CD4-positive, alpha-beta T cell treated with Interleukin-1 beta for 1 hour (primary cell): ENCODE measurements at regions not wholly inside any gene's neighbourhood (a gene's known extent, or its start where the extent isn't known, plus 50 kb on each side); places are given as distances from the start of the nearest gene placed in this dataset.
"Not testable (repeated sequence)": the region's sequence is repeated elsewhere in the genome, so short reads cannot be mapped to it uniquely, and the experiment has no call there.

Experiments used
- DNase-seq, 2 donors: peaks; one replicate each; pipeline ENCODE4 v3.0.0-alpha.2; 2020 to 2022

DNA sequence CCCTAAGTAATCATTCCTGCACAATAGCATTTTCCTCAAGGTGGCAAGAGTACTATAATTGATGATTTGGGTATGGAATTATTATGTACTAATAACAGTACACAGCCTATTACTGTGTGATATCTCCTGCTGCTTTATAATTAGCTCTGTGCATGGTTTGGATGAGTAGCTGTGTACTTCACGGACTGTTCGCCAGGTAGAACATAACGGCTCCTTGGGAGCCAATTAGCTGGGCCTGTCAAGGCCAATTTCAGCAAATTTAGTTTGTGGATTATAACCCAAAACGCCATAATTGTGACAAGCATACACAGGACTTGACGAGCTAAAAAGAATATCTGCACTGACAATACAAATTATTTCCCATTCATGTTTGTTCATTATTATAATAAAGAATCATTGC, 1584.2 kb downstream of the SLITRK1 start:
- no peak for DNase-seq

DNA sequence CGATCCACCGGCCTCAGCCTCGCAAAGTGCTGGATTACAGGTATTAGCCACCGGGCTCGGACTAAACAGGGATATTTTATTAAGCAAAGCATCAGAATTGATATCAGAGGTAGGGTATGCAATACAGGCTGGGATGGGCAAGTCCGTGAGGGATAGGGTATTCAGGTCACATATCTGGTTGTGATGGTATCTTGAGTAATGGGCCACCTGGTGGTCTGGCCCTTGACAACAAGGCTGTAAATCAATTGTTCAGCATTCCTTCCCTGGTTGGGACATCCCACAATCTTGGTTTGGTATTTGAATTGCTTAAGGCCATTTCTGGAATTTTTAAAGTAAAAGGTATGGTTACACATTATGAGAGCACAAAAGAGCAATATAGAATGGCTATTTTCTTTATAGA, 1588.0 kb downstream of the SLITRK1 start:
- no peak for DNase-seq

DNA sequence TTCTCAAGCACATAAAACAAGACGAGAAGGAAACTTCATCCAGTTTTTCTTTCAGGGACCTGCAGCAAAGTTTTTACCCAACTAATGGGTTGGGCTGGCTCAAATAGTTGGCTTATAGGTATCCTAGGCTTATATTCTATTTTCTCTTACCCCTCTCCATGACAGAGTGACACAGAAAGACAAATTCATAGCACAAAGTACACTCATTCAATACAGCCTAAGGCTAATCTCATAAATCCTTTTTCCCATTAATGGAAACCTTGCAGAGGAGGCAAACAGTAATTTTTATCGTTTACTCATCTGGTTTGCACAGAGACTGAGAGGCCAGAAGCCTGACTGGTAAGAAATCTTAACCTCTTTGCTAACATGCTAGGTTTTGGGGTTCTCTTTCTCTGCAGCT, 1589.9 kb downstream of the SLITRK1 start:
- DNase-seq: no peak

DNA sequence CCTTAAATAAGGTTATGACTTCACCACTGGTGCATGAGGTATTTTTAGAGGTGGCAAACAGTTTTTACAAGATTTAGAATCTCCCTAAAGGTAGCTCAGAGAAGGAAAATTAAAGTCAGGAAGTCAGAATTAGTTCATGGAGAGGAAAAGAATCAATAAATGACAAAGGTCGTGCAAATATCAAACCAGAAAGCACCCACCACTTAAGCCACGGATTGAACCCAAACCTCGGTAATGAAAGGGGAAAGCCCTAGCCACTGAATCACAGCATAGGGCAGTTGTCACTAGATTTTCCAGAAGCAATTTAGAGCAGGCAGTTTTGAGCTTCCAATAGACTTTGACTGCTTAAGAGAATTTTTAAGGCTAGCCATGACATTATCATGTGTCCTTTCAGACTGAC, 1590.4 kb downstream of the SLITRK1 start:
- DNase-seq: no peak

DNA sequence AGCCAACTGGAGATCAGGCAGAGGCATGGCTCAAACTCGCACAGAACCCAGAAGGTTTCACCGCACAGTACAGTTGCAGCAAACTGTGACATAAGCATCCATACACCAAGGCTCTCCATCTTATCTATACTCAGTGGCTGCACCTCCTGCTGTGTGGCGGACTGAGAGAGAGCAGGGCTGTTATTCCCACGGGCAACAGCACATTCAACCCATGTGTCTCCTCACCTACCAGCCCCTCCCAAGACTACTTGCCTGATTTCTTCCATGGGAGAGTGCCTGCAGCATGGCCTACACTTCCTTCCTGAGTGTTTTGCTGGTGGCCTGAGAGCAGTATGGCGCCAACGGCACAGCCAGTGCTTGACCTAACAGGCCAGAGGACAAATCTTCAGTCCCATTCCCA, 1606.6 kb downstream of the SLITRK1 start:
- DNase-seq: no peak

DNA sequence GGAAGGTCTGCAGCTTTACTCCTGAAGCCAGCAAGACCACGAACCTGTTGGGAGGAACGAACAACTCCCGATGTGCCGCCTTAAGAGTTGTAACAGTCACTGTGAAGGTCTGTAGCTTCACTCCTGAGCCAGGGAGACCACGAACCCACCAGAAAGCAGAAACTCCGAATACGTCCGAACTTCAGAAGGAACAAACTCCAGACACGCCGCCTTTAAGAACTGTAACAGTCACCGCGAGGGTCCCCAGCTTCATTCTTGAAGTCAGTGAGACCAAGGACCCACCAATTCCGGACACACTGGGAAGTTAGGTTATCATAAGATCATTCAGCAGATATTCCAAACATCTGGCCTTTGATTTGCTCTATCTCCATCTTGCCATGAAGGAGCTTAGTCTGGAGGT, 1623.0 kb downstream of the SLITRK1 start:
- DNase-seq: no peak

DNA sequence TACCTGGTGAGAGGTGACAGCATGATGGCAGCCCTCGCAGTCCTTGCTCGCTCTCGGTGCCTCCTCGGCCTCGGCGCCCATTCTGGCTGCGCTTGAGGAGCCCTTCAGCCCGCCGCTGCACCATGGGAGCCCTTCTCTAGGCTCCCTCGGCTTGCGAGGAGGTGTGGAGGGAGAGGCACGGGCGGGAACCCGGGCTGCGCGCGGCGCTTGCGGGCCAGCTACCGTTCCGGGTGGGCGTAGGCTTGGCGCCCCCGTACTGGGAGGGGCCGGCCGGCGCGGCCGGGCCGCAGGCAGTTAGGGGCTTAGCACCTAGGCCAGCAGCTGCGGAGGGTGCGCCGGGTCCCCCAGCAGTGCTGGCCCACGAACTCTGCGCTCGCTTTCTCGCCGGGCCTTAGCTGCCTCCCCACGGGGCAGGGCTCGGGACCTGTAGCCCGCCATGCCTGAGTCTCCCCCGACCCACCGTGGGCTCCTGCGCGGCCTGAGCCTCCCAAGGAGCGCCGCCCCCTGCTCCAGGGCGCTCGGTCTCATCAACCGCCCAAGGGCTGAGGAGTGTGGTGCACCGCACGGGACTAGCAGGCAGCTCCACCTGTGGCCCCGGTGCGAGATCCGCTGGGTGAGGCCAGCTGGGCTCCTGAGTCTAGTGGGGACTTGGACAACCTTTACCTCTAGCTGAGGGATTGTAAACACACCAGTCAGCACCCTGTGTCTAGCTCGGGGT, 1624.3 kb downstream of the SLITRK1 start:
- DNase-seq: no peak

DNA sequence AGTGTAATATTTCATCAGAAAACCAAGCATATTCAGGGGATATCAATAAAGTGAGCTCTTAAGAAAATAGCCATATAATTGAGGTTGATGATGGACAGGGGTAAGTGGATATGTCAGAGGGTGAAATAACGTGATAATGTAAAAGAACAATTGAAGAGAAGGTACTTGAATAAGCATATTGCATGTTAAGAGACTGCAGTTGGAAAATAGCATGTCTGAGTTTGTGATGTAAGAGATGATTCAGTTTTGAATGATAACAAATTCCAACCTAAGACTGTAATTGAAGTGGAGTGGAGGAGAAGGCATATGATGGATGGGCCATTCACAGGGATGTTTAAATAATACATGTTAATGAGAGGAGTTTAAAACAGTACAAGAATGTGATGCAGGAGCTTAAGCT, 1633.5 kb downstream of the SLITRK1 start:
- DNase-seq: no peak

DNA sequence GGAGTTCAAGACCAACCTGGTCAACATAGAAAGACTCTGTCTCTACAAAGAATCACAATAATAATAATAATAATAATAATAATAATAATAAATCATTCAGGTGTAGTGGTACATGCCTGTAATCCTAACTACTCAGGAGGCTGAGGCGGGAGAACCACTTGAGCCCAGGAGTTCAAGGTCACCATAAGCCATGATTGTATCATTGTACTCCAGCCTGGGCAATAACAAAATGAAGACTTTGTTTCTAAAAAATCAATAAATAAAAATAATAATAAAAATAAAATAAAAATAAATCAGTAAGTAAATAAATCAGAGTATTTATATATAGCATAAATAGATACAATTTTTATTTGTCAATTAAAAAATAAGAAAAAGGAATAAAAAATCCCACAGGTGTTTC, 1636.4 kb downstream of the SLITRK1 start:
- no peak for DNase-seq

DNA sequence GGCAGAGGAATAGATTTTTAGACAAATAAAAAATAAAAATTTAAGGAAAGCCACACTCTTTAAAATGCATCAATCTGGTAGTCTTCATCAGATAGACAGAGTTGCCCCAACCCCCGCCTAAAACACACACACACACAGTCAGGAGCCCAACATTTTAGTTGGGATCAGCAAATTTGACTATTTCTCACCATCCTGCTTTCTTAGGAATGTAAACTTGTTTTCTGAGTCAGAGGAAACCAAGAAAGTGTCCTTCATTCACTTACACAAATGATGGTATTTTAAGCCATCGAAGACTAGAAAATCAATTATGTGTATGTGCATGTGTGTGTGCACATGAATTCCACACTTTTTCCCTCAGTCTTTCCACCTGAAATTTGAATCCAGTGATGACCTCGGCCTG, 1657.5 kb downstream of the SLITRK1 start:
- no peak for DNase-seq

DNA sequence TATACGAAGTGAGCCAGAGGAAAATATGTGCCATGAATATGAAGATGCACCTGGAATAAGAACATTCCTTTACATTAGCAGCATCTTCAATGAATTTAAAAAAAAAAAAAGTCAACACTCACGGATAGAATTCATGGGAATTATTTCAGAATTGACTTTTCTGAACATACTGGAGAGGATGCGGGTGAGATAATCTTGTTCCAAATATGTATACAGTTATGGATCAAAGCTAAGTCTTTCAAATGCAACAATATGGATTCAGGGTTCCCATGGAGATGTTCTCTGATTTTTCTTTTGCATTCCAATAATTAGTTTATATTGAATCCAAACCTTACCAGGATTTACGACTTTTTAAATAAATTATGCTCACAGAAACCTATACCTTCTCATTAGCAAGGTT, 1660.7 kb downstream of the SLITRK1 start:
- no peak for DNase-seq

DNA sequence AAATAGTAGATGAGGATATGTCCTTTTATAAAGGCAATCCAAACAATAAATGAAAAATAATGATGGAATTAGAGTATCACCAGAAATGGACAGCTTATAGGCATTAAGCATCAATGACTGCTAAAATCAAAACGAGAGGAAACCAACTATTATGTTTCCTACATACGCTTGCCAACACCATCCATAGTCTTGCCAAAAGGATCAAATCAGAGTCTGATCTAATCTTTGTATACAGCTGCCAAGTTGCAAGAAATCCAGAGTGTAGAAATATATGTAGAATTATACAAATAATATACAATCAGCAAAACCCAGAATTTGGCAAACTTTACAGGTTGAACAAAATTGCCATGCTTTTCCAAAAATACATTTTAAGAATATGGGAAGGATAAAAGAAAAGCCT, 1661.6 kb downstream of the SLITRK1 start:
- DNase-seq: no peak

DNA sequence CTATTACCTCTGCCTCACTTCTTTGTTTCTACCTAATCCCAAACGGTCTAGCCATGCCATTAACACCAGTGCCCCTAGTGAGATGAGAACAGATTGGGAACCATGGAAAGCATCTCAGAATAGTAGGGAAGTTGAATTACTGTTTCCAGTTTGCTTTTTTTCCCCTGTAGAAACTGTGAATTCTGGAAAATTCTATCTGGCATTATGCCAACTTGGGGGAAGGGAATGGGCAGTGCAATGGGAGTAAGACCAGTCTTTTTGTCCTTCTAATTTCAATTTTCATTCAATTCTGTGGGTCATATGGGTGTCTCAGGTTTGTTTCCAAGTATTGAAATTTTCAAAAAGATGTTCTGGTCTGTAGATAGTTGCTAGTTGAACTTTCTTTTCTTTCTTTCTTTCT, 1666.1 kb downstream of the SLITRK1 start:
- no peak for DNase-seq

DNA sequence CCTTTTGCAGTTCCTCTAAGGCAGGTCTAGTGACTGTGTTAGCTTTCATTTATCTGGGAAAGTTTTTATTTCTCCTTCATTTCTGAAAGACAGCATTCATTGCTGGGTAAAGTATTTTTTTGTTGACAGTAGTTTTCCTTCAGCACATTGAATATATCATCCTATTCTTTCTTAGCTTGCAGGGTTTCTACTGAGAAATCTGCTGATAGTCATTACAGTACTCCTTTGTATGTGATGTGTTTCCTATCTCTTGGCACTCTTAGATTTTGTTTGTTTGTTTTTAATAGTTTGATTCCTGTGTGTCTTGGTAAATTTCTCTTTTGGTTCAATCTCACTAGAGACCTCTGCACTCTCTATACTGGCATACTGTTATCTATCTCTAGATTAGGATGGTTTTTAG, 1667.9 kb downstream of the SLITRK1 start:
- no peak for DNase-seq

DNA sequence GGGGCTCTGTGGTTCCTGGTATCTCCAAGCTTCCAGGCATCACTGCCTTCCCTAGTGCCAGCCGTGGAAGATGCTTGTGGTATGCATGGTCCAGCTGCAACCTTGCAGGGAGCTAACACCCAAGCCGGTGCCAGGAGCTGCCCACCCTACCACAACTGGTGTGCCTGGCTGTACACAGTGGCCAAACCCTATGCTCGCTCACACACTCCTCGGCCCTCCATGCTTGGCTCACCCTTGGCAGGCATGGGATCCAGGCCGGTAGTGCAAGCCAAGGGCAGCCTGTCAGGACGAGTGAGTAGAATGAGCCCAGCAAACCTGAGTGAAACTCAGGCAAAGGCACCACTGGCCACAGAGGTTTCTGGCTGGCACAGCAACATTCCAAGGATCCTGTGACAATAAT, 1676.0 kb downstream of the SLITRK1 start:
- DNase-seq: no peak

DNA sequence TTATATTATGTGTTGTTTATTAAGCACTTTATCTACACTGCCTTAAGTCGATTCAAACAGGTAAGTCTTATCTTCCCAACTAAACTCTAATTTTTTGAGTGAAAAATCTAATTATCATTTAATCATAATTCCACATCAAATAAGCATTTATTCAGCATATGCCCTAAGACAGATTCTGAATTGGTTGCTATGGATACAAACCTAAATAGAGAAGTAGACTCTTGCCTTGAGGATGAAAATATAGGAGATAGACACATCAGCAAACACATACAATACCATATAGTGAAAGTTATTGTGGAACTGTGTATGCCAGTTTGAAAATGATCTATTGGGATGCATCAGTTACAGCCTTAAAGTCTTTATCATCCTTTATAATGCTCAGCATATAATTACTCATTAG, 1679.9 kb downstream of the SLITRK1 start:
- DNase-seq: no peak

DNA sequence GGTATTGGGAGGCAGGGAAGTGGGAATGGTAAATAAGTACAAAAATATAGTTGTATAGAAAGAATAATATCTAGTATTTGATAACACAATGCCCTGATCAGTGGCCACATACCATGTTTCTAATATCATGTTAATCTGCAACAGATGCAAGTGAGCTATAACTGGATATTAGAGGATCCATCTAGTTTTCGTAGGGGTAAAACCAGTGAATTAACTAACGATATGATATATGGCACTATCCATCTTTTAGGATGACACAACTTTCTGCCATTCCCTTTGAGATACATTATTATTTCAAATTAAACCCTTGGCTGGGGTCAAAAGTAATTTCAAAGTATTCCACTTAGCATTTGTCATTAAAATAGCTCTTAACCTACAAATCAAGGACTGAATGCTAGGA, 1686.2 kb downstream of the SLITRK1 start:
- no peak for DNase-seq

DNA sequence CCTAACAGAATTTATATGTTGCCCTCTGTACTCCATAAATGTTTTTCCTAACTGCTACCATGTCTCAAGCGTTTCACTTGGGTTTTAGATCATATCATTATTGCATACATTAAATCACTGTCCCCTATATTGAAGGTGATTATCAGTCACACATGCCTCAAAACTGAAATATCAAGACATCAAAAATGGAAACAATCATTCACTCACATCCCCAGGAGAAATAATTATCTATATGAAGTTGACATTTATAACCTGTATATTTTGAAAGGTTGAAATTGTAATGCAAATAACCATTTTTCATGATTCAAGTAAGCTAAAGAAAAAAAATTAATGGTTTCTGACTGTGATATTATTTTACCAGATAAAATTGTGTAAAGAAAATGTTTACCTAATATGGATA, 1695.0 kb downstream of the SLITRK1 start:
- no peak for DNase-seq

DNA sequence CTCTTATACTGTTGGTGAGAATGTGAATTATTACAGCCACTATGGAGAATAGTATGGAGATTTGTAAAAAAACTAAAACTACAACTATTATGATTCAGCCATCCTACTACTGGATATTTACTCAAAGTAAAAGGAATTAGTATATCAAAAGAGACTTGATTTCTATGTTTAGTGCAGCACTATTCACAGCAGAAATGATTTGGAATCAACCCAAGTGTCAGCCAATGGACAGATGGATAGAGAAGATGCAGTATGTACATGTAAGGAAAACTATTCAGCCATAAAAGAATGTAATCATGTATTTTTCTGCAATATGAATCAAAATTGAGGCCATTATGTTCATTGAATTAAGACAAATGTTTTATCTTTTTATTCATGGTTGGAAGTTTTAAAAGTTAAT, 1705.5 kb downstream of the SLITRK1 start:
- no peak for DNase-seq

DNA sequence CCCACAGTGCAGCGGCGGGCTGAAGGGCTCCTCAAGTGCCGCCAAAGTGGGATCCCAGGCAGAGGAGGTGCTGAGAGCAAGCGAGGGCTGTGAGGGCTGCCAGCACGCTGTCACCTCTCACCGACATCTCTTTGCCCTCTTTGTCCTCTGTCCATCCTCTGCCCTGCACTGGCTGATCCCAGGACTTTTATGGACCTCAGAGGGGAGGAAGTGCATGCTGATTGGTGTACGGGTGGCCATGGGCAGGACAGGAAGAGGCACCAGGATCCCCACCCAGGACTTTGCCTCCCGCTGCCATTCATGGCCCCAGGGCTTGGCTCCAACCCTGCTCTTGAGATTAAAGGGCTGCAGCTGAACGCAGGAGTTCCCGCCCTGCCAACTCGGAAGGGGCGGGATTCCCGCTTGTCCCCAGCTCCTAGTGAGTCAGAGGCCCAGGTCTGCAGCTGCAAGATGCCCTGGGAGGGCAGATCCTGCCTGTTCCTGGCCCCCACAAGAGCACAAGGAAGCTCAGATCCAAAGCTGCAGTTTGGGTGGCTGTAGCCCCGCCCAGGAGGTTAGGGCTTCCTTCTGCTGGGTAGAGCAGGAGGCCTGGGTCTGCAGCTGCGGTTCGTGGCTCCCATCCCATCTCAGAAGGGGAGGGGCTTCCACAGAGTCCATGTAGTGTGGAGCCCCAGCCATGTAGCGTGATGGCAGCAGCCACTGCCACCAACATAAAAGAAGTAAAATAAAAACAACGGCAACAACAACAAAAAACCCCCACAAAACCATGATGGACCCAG, 1716.7 kb downstream of the SLITRK1 start:
- DNase-seq: no peak

DNA sequence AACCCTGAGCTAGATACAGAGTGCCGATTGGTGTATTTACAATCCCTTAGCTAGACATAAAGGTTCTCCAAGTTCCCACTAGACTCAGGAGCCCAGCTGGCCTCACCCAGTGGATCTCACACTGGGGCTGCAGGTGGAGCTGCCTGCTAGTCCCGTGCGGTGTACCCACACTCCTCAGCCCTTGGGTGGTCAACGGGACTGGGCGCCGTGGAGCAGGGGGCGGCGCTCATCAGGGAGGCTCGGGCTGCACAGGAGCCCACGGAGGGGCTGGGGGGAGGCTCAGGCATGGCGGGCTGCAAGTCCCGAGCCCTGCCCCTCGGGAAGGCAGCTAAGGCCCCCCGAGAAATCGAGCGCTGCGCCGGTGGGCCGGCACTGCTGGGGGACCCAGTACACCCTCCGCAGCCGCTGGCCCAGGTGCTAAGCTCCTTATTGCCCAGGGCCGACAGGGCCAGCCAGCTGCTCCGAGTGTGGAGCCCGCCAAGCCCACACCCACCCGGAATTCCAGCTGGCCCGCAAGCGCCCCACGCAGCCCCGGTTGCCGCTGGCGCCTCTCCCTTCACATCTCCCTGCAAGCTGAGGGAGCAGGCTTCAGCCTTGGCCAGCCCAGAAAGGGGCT, 1717.4 kb downstream of the SLITRK1 start:
- not testable (repeated sequence) for DNase-seq

DNA sequence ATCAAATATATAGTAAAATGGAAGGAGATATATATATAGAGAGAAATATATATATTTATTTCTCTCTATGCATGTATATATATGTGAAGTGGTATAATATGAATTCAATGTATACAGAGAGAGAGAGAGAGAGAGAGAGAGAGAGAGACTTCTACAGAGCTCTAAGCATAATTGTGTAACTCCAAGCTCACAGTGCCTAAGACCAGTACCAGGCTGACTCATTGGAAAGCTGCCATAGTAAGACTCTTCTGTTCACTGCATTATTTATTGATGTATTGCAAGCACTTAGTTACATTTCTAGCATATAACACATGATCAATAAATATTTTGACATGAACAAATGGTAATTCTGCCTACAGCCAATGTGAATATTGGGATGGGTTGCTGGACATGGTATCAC, 1734.7 kb downstream of the SLITRK1 start:
- DNase-seq: no peak

DNA sequence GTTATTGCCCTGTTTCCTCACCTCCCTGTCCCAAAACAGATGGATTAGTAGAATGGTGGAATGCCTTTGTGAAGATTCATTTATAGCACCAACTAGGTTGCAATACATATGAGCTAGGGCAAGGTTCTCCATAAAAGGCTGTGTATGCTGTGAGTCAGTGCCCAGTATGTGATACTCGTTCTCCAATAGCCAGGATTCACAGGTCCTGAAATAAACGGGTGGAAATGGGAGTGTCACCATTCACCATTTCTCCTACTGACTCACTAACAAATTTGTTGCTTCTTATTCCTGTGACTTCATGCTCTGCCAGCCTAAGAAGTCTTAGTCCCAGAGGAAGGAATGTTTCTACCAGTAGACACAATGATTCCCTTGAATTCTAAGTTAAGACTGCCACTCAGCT, 1745.4 kb downstream of the SLITRK1 start:
- DNase-seq: no peak

DNA sequence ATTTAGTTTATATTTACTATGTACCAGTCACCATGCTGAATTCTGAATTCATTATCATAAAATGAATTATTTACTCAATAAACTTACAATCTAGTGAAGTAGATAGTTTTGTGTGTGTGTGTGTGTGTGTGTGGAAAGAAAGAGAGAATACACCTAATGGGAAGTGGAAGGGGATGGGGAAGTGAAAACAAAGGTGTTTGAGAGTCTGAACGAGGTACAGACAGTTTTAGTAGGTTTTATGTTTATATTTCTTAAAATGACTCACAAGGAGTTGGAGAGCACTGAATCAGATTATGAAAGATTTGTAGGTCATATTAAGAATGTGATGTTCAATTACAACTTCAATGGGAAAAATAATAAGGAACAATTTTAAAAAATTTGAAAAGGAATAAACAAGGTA, 1753.0 kb downstream of the SLITRK1 start:
- no peak for DNase-seq
